ENCODE measurements at regions not wholly inside any gene's neighbourhood (a gene's known extent, or its start where the extent isn't known, plus 50 kb on each side); places are given as distances from the start of the nearest gene placed in this dataset.

- intact Hi-C loops (cut with micrococcal nuclease) = no loop called here
- DNase-seq = no peak
- ATAC-seq = no peak
- Mint-ChIP-seq H3K4me1 (ENCODE audit: low read depth) (no peaks in the 10 kb centered on the region), H3K9me3 (no peaks in the 10 kb centered on the region), H3K27ac (no peak overlapping the region), H3K4me3 (no peak overlapping the region), H3K36me3 (ENCODE audit: low read depth) (no peaks in the 10 kb centered on the region), H3K27me3 (peaks cover 18% of the 10 kb centered on the region)
- CTCF ChIA-PET = interaction anchor here (0.7 to 1.5 kb wide), 2 partner anchors 8 to 36 kb away, joined by 3 to 9 read pairs; no protein-coding TSS in a partner anchor
- TF ChIP-seq, protein P1, sequence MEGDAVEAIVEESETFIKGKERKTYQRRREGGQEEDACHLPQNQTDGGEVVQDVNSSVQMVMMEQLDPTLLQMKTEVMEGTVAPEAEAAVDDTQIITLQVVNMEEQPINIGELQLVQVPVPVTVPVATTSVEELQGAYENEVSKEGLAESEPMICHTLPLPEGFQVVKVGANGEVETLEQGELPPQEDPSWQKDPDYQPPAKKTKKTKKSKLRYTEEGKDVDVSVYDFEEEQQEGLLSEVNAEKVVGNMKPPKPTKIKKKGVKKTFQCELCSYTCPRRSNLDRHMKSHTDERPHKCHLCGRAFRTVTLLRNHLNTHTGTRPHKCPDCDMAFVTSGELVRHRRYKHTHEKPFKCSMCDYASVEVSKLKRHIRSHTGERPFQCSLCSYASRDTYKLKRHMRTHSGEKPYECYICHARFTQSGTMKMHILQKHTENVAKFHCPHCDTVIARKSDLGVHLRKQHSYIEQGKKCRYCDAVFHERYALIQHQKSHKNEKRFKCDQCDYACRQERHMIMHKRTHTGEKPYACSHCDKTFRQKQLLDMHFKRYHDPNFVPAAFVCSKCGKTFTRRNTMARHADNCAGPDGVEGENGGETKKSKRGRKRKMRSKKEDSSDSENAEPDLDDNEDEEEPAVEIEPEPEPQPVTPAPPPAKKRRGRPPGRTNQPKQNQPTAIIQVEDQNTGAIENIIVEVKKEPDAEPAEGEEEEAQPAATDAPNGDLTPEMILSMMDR (IDR thresholded peaks at IDR 0.05) = no peak
- POLR2A ChIA-PET = no interaction called here
These were observed 267.7 kb upstream of the NFE2L3 start for GRCh38 chr7:25884265-25884828.

DNA sequence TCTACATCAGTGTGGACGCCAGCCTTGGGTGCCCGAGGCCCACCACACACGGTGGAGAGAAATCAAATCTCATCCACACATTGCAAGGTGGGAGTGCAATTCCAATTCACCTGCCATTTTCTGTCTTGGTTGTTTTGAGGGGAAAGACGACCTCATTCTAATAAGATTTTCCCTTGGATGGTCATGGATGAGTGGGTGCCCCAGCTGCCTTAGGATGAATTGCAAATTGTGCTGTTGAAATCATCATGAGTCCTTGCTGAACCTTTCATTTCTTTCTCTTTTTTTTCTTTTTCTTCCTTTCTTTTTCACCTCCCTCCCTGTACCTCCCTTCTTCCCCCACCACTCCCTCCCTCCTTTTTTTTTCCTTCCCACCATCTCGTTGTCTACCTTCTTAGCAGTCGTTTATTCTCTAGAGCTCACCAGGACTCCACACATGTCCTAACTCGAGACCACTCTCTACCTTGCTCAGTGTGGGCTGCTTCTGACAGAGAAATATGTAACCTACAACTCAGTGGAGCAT, 266.9 kb upstream of the NFE2L3 start:
- no peak overlapping the region for H3K4me3 Mint-ChIP-seq
- H3K27ac Mint-ChIP-seq = no peak overlapping the region
- CTCF ChIA-PET = interaction anchor here (0.7 kb wide), 1 partner anchor 37 kb away, joined by 3 read pairs; no protein-coding TSS in a partner anchor
- no peaks in the 10 kb centered on the region for H3K4me1 Mint-ChIP-seq (ENCODE audit: low read depth)
- intact Hi-C loops (cut with micrococcal nuclease) = no loop called here
- TF ChIP-seq, protein P1 (IDR thresholded peaks at IDR 0.05) = no peak
- H3K36me3 Mint-ChIP-seq (ENCODE audit: low read depth) = no peaks in the 10 kb centered on the region
- POLR2A ChIA-PET = no interaction called here
- no peaks in the 10 kb centered on the region for H3K9me3 Mint-ChIP-seq
- peaks cover 18% of the 10 kb centered on the region for H3K27me3 Mint-ChIP-seq
- no peak for DNase-seq
- no peak for ATAC-seq

DNA sequence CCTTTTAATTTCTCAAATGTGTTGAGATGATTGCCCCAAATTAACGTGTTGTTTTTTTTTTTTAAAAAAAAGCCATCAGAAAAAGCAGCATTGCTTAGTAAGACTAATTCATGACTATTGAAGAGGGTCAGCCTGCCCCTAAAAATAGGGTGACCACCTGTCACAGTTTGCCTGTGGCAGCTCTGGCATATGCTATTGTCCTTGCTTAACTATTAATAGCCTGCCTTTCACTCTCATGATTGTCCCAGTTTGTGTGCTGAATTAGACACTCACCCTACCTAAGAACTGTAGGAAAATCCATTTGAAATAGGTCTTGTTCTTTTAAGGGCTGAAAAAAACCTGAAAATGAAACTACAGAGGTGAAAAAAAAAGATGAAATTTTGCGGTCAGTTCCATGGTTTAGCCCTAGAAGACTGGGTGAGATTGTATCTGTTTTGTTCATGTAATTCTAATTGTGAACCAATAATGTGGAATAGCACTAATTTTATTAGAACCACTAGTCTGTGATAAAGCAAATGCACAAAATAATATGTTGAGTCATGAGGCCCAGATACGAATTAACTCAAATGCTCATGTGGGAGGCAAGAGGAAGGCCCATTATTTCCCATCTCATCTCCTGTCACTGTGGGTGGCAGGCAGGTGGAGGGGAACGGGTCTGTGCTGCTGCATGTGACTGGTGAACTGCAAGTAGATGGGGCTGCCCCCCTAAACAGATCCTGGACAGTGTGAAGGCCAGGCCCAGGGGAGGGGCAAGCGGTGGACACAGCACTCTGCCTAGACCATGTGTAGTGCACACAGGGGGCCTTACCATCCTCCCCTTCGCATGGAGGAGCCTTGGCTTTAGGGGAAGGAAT, 265.4 kb upstream of the NFE2L3 start:
- ChIA-PET POLR2A (no interaction called here), CTCF (no interaction called here)
- DNase-seq (no peak), ATAC-seq (no peak)
- Mint-ChIP-seq H3K36me3 (ENCODE audit: low read depth) (no peaks in the 10 kb centered on the region), H3K4me3 (no peak overlapping the region), H3K27me3 (peaks cover 15% of the 10 kb centered on the region), H3K9me3 (no peaks in the 10 kb centered on the region), H3K4me1 (ENCODE audit: low read depth) (no peaks in the 10 kb centered on the region), H3K27ac (no peak overlapping the region)
- TF ChIP-seq, protein P1 (IDR thresholded peaks at IDR 0.05) = no peak
- intact Hi-C loops (cut with micrococcal nuclease) = no loop called here

- no peak for ATAC-seq
- Mint-ChIP-seq H3K36me3 (ENCODE audit: low read depth) (no peaks in the 10 kb centered on the region), H3K4me3 (no peak overlapping the region), H3K4me1 (ENCODE audit: low read depth) (no peaks in the 10 kb centered on the region), H3K9me3 (no peaks in the 10 kb centered on the region), H3K27me3 (peaks cover 14% of the 10 kb centered on the region), H3K27ac (no peak overlapping the region)
- TF ChIP-seq, protein P1 (IDR thresholded peaks at IDR 0.05) = no peak
- intact Hi-C loops (cut with micrococcal nuclease) = no loop called here
- no peak for DNase-seq
- ChIA-PET CTCF (no interaction called here), POLR2A (no interaction called here)
These were observed 264.7 kb upstream of the NFE2L3 start for GRCh38 chr7:25887266-25887665.

Data from activated CD8-positive, alpha-beta T cell treated with anti-CD3 and anti-CD28 coated beads for 36 hours (primary cell).